Activated naive CD4-positive, alpha-beta T cell (primary cell): ENCODE measurements at regions not wholly inside any gene's neighbourhood (a gene's known extent, or its start where the extent isn't known, plus 50 kb on each side); places are given as distances from the start of the nearest gene placed in this dataset.
"Not testable (repeated sequence)": the region's sequence is repeated elsewhere in the genome, so short reads cannot be mapped to it uniquely, and the experiment has no call there.

Source experiments
- DNase-seq, 4 experiments: peaks; one replicate each; lab custom pipeline; 2025; lab: John Stamatoyannopoulos, UW

GRCh38 chr3:139201446-139202225, 142.2 kb upstream of the MRPS22 start:
- no peak for DNase-seq

DNA sequence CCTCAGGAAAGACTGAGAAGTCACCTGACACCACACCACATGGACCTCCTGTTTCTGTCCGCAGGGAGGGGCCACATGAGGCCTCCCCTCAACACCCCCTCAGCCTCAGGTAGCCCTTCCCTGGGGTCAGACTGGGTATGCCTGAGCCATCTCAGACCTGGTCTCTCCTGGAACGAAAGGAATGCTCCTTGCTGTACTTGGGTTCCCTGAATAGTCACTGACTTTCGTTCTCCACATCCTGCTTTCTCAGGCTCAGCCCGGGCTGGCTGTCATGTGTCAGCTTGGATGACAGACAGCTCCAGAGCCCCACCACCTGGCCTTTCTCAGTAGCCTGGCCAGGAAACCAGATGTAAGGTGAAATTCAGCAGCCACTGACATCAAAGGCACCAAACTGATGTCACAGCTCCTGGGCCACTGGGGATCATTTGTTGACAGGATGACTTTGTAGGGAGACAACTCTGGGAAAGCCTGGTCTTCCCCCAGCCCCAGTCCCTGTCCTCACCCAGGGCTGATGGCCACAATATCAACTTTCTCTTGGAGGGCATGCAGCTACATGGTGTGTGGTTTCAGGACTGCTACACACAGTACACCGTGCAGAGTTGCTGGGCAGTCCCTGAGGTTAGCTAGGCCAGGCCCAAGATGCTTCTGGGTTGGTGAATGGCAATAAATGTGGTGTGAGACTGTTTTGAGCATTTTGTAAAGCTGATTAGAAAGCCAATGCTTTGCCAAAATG, 141.4 kb upstream of the MRPS22 start:
- no peak for DNase-seq

DNA sequence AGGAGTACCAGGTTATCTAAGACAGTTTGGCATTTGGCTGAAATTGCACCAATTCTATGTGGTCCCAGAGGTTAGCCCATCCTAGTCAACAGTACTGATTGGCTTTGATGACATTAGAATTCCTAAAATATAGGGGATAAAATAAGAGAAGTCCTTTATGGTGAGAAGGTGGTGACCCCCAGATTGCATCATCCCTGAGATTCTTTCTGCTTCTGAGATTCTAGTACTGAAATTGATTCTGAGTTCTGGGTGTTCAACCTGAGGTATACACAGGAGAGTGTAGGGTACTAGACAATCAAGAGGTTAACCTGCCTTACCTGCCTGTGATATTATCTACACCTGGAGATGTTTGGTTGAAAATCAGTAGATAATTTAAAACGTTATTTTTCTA, 140.9 kb upstream of the MRPS22 start:
- no peak for DNase-seq

DNA sequence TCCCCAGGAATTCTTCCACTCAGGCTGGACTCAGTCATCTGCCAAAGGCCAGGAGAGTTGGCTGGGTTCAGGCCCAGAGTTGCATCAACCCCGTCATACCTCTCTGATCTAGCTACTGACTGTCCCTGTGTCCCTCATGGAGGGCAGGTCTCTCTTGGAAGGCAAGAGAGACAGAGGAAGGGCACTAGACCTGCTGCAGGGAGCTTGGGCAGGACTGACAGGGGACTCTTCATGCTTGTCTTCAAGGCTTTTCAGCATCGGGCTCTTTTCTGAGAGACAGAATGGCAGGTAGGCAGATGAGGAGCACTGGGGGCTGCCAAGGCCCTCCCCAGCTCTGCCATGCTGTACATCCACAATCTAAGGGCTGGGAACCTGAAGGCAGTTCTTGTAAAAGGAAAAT, 140.1 kb upstream of the MRPS22 start:
- no peak for DNase-seq

DNA sequence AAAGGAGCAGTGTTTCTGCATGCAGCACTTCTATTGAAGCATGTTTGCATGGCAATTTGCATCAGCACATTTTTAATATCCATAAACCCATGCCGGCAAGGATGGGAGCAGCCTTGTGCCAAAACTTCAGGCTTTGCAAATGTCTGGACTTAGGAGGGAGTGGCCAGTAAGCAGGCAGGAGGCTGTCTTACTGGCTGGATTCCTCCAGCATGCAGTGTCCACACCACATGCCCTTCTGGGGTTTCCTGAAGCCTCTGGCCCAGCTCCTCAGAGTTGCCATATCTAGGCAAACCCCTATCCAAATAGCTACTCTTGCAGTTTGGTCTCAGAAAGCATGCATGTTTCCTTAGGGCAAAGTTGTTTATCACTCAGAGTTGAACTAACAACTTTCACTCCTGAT, 139.1 kb upstream of the MRPS22 start:
- no peak for DNase-seq

DNA sequence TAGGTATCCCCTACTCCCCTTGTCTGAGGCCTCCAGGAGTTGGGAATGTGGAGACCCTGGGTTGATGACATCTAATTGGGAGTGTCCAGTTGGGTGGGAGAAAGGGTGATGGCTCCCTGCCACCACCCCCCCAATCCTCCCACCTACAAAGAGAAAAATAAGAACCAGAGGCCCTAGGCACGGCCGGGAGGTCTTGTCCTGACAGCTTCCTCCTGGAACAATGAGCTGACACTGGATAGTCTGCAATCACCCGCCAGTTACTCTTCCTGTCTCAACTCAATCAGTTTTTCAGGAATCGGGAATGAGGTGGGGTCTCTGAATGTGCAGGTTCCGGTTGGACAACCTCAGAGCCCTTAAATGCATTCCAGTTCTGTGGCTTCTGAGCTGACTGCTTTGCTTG, 129.9 kb upstream of the MRPS22 start:
- no peak for DNase-seq

DNA sequence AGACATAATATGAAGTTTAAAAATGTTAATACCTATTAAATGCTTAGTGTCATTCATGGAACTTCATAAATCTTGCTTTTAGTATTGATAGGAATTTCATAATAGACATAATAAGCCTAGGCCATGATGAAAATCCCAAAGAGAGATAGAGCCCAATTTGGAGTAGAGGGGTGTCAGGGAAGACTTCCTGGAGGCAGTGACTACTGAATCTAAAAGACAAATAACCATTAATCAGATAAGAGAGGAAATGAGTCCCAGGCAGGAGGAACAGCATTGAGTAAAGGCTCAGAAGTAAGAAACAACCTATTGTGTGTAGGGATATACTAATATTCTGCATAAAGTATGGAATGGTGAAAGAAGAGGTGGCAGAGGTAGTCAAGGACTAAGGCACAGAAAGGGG, 126.9 kb upstream of the MRPS22 start:
- DNase-seq: no peak

- no peak for DNase-seq
Observed at GRCh38 chr3:139217633-139218032, 126.2 kb upstream of the MRPS22 start.

- no peak for DNase-seq
Observed at GRCh38 chr3:139218046-139218445, 125.8 kb upstream of the MRPS22 start.

- DNase-seq: no peak
Observed at GRCh38 chr3:139219463-139219862, 124.4 kb upstream of the MRPS22 start.

DNA sequence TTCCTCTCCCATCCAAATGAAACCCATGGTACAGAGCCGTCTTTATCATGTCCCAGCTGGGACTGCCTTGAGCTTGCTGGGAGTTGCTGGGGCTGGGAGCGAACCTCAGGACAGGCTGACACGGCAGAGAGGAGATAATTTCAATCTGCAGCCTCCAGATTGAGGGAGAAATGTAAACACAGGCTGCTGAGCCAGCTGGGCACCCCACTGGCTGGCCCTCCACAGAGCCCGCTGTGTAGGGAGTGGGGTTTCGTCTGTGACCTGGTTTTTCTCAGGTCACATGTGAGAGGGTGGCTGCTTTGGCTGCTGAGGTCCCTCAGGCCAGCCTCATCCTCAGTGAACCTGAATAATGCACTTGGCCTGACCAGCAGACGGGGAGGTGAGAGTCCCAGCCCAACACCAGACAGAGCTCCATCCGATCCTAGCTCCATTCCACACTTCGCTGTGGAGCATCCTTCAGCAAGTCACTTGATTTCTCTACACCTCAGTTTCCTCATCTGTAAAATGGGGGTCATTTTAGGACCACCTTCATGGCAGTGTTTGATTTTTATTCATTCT, 121.6 kb upstream of the MRPS22 start:
- DNase-seq: no peak

GRCh38 chr3:139225548-139225947, 118.3 kb upstream of the MRPS22 start:
- DNase-seq: no peak

DNA sequence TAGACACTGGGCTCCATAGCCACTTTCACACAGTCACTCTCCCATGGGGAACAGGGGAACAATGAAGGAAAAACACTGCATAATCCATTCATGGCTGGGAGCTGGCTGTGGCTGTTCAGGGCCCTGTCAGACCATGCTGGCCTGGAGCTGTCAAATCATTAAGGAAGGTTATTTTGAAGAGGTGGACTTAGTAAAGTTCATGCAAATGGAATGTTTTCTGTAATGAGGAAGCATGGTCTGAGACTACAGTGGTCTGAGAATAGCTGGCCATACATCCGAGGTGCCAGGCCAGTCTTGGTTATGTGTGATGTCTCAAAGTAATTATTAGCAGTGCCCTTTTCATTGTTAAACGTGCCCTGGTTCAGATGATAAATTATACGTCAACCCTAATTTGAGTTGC, 117.1 kb upstream of the MRPS22 start:
- DNase-seq: no peak

- DNase-seq: no peak
Observed at GRCh38 chr3:139227165-139227564, 116.7 kb upstream of the MRPS22 start.

GRCh38 chr3:139227827-139228226, 116.0 kb upstream of the MRPS22 start:
- no peak for DNase-seq

GRCh38 chr3:139230391-139230790, 113.4 kb upstream of the MRPS22 start:
- no peak for DNase-seq

DNA sequence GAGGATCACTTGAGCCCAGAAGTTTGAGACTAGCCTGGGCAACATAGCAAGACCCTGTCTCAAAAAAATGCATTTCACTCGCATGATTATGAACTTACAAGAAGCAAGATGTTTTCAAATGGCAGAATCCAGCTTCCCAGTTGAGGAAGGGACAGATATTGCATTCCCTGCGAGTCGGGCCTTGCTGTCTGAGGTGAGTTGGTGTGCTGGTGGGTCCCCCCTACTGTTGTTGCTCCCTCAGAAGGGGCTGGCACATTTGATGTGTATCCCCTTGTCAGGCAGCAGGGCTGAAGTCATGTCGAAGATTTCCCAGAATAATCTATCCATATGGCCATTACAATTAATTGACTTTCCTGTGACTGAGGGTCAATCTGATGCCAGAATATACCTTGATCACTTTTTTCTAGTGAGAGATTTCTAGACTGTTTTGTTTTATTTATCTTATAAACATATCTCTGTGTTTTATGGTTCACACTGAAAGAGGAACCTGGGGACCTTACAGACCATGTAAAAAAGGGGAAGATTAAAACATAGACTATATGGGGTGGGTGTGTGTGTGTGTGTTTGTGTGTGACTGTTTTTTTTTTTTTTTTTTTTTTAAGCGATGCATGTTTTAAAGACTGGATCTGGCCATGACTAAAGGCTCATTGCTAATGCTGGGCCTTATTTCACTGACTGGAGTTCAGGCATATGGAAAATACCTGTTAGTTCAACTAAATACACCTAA, 112.1 kb upstream of the MRPS22 start:
- no peak for DNase-seq

DNA sequence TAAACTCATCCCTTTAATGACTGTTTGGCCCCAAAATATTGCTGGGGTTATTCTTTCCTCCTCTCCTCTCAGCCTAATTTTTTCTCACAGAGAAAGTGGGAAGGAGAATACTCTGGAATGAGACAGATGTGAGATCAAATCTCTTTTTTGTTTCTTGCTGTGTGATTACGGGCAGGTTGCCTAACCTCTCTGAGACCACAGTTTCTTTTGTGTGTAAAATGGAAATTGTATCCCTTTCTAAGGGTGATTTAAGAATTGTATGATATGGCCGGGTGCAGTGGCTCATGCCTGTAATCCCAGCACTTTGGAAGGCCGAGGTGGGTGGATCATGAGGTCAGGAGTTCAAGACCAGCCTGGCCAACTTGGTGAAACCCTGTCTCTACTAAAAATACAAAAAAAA, 111.5 kb upstream of the MRPS22 start:
- DNase-seq: not testable (repeated sequence)

- DNase-seq: no peak
Observed at GRCh38 chr3:139234491-139234890, 109.3 kb upstream of the MRPS22 start.

GRCh38 chr3:139235192-139235591, 108.6 kb upstream of the MRPS22 start:
- DNase-seq: no peak

- no peak for DNase-seq
Observed at GRCh38 chr3:139236336-139236735, 107.5 kb upstream of the MRPS22 start.

GRCh38 chr3:139238281-139239030, 105.4 kb upstream of the MRPS22 start:
- DNase-seq: no peak
